ENCODE measurements at regions not wholly inside any gene's neighbourhood (a gene's known extent, or its start where the extent isn't known, plus 50 kb on each side); places are given as distances from the start of the nearest gene placed in this dataset.

- DNase-seq (ENCODE audit: low spot score) = no peak
- no peaks in the 10 kb centered on the region for H3K4me1 Mint-ChIP-seq
- CTCF ChIA-PET = no interaction called here
- H3K27me3 Mint-ChIP-seq (ENCODE audit: low read depth) = no peaks in the 10 kb centered on the region
- TF ChIP-seq ZNF671 (CRISPR knock-in tag; IDR thresholded peaks at IDR 0.05) (no peak), RELA (CRISPR knock-in tag; IDR thresholded peaks at IDR 0.05; ENCODE audit: borderline replicate concordance) (no peak), ESRRA (CRISPR knock-in tag; IDR thresholded peaks at IDR 0.05; ENCODE audit: borderline replicate concordance) (no peak), ERG (CRISPR knock-in tag; IDR thresholded peaks at IDR 0.05) (no peak), ZNF317 (CRISPR knock-in tag; IDR thresholded peaks at IDR 0.05; ENCODE audit: borderline replicate concordance, low read depth) (no peak), CREB1 (CRISPR knock-in tag; IDR thresholded peaks at IDR 0.05) (no peak), OVOL2 (CRISPR knock-in tag; IDR thresholded peaks at IDR 0.05; ENCODE audit: borderline replicate concordance) (no peak), ATF1 (CRISPR knock-in tag; IDR thresholded peaks at IDR 0.05) (no peak), SMAD4 (CRISPR knock-in tag; IDR thresholded peaks at IDR 0.05) (no peak), E2F4 (CRISPR knock-in tag; IDR thresholded peaks at IDR 0.05; ENCODE audit: borderline replicate concordance, low read depth) (no peak)
- H3K36me3 Mint-ChIP-seq = peaks cover 25% of the 10 kb centered on the region
- no peak overlapping the region for H3K27ac Mint-ChIP-seq
- no peak for ATAC-seq
- peaks cover 39% of the 10 kb centered on the region for H3K9me3 Mint-ChIP-seq
- POLR2A ChIA-PET = no interaction called here
- H3K4me3 Mint-ChIP-seq = no peak overlapping the region
These were observed 82.3 kb upstream of the PTGDR start for GRCh38 chr14:52185178-52185577.

GRCh38 chr14:52182853-52183252, 84.6 kb upstream of the PTGDR start:
- ChIA-PET CTCF (no interaction called here), POLR2A (no interaction called here)
- Mint-ChIP-seq H3K36me3 (peaks cover 27% of the 10 kb centered on the region), H3K27me3 (ENCODE audit: low read depth) (no peaks in the 10 kb centered on the region), H3K9me3 (peaks cover 52% of the 10 kb centered on the region), H3K27ac (no peak overlapping the region), H3K4me1 (no peaks in the 10 kb centered on the region), H3K4me3 (no peak overlapping the region)
- ATAC-seq (no peak), DNase-seq (ENCODE audit: low spot score) (no peak)
- TF ChIP-seq ZNF671 (CRISPR knock-in tag; IDR thresholded peaks at IDR 0.05) (no peak), STAT6 (CRISPR knock-in tag; conservative IDR thresholded peaks at IDR 0.05; ENCODE audit: low read depth) (no peak), ERG (CRISPR knock-in tag; IDR thresholded peaks at IDR 0.05) (no peak), FOXP1 (CRISPR knock-in tag; IDR thresholded peaks at IDR 0.05; ENCODE audit: borderline replicate concordance) (no peak), E2F4 (CRISPR knock-in tag; IDR thresholded peaks at IDR 0.05; ENCODE audit: borderline replicate concordance, low read depth) (no peak), ATF6 (CRISPR knock-in tag; IDR thresholded peaks at IDR 0.05) (no peak), NFE2L1 (CRISPR knock-in tag; IDR thresholded peaks at IDR 0.05) (no peak), JAZF1 (CRISPR knock-in tag; IDR thresholded peaks at IDR 0.05) (no peak), MLX (CRISPR knock-in tag; IDR thresholded peaks at IDR 0.05) (no peak), ATF3 (CRISPR knock-in tag; conservative IDR thresholded peaks at IDR 0.05) (no peak), PREB (CRISPR knock-in tag; IDR thresholded peaks at IDR 0.05; ENCODE audit: borderline replicate concordance) (no peak), TCF7 (CRISPR knock-in tag; IDR thresholded peaks at IDR 0.05; ENCODE audit: low read depth) (no peak), ZBTB43 (CRISPR knock-in tag; IDR thresholded peaks at IDR 0.05) (no peak), ZBTB21 (CRISPR knock-in tag; IDR thresholded peaks at IDR 0.05; ENCODE audit: borderline replicate concordance) (no peak)
